B cell (primary cell): ENCODE measurements at regions not wholly inside any gene's neighbourhood (a gene's known extent, or its start where the extent isn't known, plus 50 kb on each side); places are given as distances from the start of the nearest gene placed in this dataset.

Experiments used
- ATAC-seq: fragments of 200-7000 bp; cut with Tn5 transposase; one replicate; pipeline ENCODE4 v1.10.0; 2021; ENCODE audit warnings: low read depth, mild to moderate bottlenecking, moderate number of reproducible peaks, moderate library complexity
- CTCF ChIA-PET: fragments of 350-600 bp; sonication (Branson Sonifier 250); formaldehyde crosslinking; loops from one replicate; lab custom pipeline; 2021; ENCODE audit warnings: antibody characterized with exemption, inconsistent platforms; lab: Charles Lee
- POLR2A ChIA-PET: fragments of 350-600 bp; sonication (Branson Sonifier 250); formaldehyde crosslinking; loops from one replicate; lab custom pipeline; 2021; ENCODE audit warnings: antibody characterized with exemption; lab: Charles Lee
- DNase-seq: peaks from one replicate; pipeline ENCODE4 v3.0.0; 2013
- H2AFZ ChIP-seq: 2 replicates; pipeline ENCODE4 v1.6.1; 2012; ENCODE audit warnings: mild to moderate bottlenecking, low read depth, low read length; ENCODE audit not compliant: insufficient read depth, poor library complexity, severe bottlenecking
- H3K27ac ChIP-seq, 2 donors: 1 replicate in 1 of 2; 2 replicates in 1 of 2; pipeline ENCODE4 v1.5.1; 2012 to 2013; ENCODE audit warnings: low read length in 2 of 2, mild to moderate bottlenecking in 2 of 2, moderate library complexity in 1 of 2
- H3K27me3 ChIP-seq, 4 experiments: fragments of 200-600 bp in 1 of 4; sonication (generic) in 1 of 4; replicated peaks in 1 of 4; 1 replicate in 2 of 4; 2 replicates in 2 of 4; pipeline versions ENCODE4 v1.6.1 to v1.7.0; 2013 to 2016; ENCODE audit warnings: low read length in 3 of 4, mild to moderate bottlenecking in 2 of 4, mixed read lengths in 1 of 4, moderate library complexity in 1 of 4; ENCODE audit not compliant: insufficient read depth in 4 of 4, control insufficient read depth in 3 of 4; ENCODE audit errors: control extremely low read depth in 1 of 4
- H3K36me3 ChIP-seq, 2 experiments: replicated peaks in 1 of 2; 1 replicate in 1 of 2; 2 replicates in 1 of 2; pipeline versions ENCODE4 v1.6.1 to v1.7.1; 2013; ENCODE audit warnings: low read length in 1 of 2; ENCODE audit not compliant: insufficient read depth in 2 of 2, control insufficient read depth in 1 of 2; ENCODE audit errors: control extremely low read depth in 1 of 2, extremely low read depth in 1 of 2
- H3K4me1 ChIP-seq, 2 donors: fragments of 200-600 bp in 1 of 2; sonication (generic) in 1 of 2; 1 replicate in 1 of 2; 2 replicates in 1 of 2; pipeline versions ENCODE4 v1.5.1 to v1.6.1; 2013 to 2017; ENCODE audit warnings: low read length in 2 of 2; ENCODE audit not compliant: control insufficient read depth in 2 of 2, insufficient read depth in 2 of 2
- H3K4me2 ChIP-seq: replicated peaks from 2 replicates; pipeline ENCODE3; 2012; ENCODE audit warnings: mild to moderate bottlenecking, low read depth, low read length; ENCODE audit not compliant: poor library complexity, severe bottlenecking
- H3K4me3 ChIP-seq, 5 experiments: fragments of 200-600 bp in 1 of 5; sonication (generic) in 1 of 5; 1 replicate in 3 of 5; 2 replicates in 2 of 5; pipeline versions ENCODE4 v1.5.1 to v1.7.0; 2011 to 2016; ENCODE audit warnings: low read length in 4 of 5, mild to moderate bottlenecking in 4 of 5, low read depth in 2 of 5, control low read depth in 1 of 5, moderate library complexity in 1 of 5; ENCODE audit not compliant: insufficient read depth in 1 of 5; ENCODE audit errors: control extremely low read depth in 1 of 5, extremely low read depth in 1 of 5
- H3K79me2 ChIP-seq: fragments of 200-600 bp; sonication (generic); one replicate; pipeline ENCODE4 v1.6.0; 2016; ENCODE audit warnings: low read length; ENCODE audit not compliant: control insufficient read depth, insufficient read depth
- H3K9ac ChIP-seq: fragments of 200-600 bp; sonication (generic); 2 replicates; pipeline ENCODE4 v1.6.1; 2017; ENCODE audit warnings: mild to moderate bottlenecking, low read length, moderate library complexity
- H3K9me3 ChIP-seq, 3 donors: one replicate each; pipeline versions ENCODE4 v1.6.1 to v1.7.1; 2013; ENCODE audit warnings: low read length in 2 of 3; ENCODE audit not compliant: control insufficient read depth in 2 of 3, insufficient read depth in 1 of 3; ENCODE audit errors: control extremely low read depth in 1 of 3
- H4K20me1 ChIP-seq: 2 replicates; pipeline ENCODE4 v1.6.0; 2012; ENCODE audit warnings: mild to moderate bottlenecking, low read length; ENCODE audit not compliant: insufficient read depth, control insufficient read depth, poor library complexity, severe bottlenecking
- H3K27ac Mint-ChIP-seq: one replicate; pipeline ENCODE4 v1.8.0; 2021; ENCODE audit warnings: mixed read lengths
- H3K27me3 Mint-ChIP-seq: one replicate; pipeline ENCODE4 v1.8.0; 2021; ENCODE audit warnings: mixed read lengths
- H3K4me1 Mint-ChIP-seq: one replicate; pipeline ENCODE4 v1.8.0; 2021; ENCODE audit warnings: mixed read lengths
- H3K4me3 Mint-ChIP-seq: one replicate; pipeline ENCODE4 v1.8.0; 2021; ENCODE audit warnings: mixed read lengths
- H3K9me3 Mint-ChIP-seq: one replicate; pipeline ENCODE4 v1.8.0; 2022; ENCODE audit warnings: mixed read lengths; ENCODE audit not compliant: insufficient read depth
- CTCF ChIP-seq: fragments of 200-600 bp; IDR thresholded peaks from one replicate; pipeline ENCODE4 v1.8.0; 2022; ENCODE audit warnings: antibody characterized with exemption, mild to moderate bottlenecking
- EZH2 ChIP-seq: IDR thresholded peaks from 2 replicates; pipeline ENCODE4 v1.6.1; 2012; ENCODE audit warnings: borderline replicate concordance, low read depth, mild to moderate bottlenecking, moderate library complexity, low read length; ENCODE audit not compliant: insufficient read depth, poor library complexity, severe bottlenecking
- WGBS: methylation state at CpG from one replicate; pipeline ENCODE4 v1.1.5; 2013; ENCODE audit warnings: missing lambda C conversion rate; ENCODE audit not compliant: insufficient coverage; 5-methylcytosine and 5-hydroxymethylcytosine counted together
- intact Hi-C: fragments of 100-400 bp; cut with micrococcal nuclease; formaldehyde crosslinking; loops from one replicate; pipeline ENCODE4 v1.10.0; 2022

DNA sequence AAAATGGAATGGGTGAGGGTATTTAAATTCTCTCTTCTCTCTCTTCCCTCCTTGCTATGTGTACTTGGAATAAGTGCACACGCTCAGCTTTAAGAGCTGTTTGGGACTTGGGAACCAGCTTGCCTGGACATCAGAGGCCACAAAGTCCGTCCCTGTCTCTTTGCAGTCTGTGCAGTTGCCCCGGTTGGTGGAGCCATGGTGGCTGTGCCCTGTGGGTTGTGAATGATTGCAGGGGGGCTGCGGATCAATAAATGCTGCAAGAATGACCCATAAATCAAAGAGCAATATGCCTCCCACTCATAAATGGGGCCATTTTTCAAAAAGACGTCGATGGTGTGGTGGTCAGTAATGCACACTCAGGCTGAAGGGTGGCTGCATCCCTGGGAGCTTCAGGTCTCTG is 135.1 kb upstream of the CST7 start:
- H3K4me1 ChIP-seq: no peaks in the 10 kb centered on the region
- Mint-ChIP-seq H3K4me1 (peaks cover 5% of the 10 kb centered on the region), H3K27me3 (peaks cover 10% of the 10 kb centered on the region), H3K4me3 (no peak overlapping the region), H3K9me3 (no peaks in the 10 kb centered on the region), H3K27ac (no peak overlapping the region)
- H2AFZ ChIP-seq: no peak overlapping the region
- H3K4me2 ChIP-seq: no peak overlapping the region
- no peak overlapping the region for H3K4me3 ChIP-seq
- TF ChIP-seq CTCF (no peak), EZH2 (no peak)
- POLR2A ChIA-PET: no interaction called here
- no peaks in the 10 kb centered on the region for H3K79me2 ChIP-seq
- no peaks in the 10 kb centered on the region for H3K36me3 ChIP-seq
- DNase-seq (no peak), ATAC-seq (no peak)
- no peak overlapping the region for H3K9ac ChIP-seq
- peaks cover 0 to 9% (median 0%) of the 10 kb centered on the region in 3 donors for H3K9me3 ChIP-seq
- no peaks in the 10 kb centered on the region for H3K27me3 ChIP-seq
- intact Hi-C loops: no loop called here
- H3K27ac ChIP-seq: no peak overlapping the region
- no peaks in the 10 kb centered on the region for H4K20me1 ChIP-seq
- CTCF ChIA-PET: no interaction called here
- 89% methylated on average over 2 of the region's 6 CpGs for WGBS

DNA sequence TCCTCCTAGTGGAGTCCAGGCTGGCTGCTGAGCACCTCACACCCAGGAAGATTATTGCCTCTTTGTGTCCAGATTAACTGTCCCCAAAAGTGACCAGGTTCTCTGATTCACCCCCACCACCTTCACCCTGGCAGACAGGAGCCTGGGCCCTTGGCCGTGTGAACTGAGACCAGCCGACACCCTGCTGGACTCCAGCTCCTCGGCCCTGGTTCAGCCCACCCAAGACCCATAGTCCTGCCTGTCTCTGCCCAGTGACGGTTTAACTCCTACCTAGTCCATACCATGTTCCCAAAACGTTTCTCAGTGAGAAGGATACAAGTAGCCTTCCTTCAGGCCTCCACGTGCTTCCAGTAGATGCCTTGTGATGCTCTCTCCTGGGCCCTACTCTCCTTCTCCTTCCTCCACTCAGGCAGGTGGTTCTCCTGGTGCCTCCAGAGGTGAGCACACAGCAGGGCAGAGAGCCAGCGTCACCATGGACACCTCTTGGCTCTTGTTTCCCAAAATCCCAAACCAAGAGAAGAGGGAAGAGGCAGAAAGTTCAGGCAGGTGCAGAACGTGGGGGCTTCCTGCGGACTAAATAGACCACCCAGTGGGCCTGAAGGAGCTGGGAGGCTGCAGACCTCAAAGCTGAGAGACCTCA is 134.4 kb upstream of the CST7 start:
- no peaks in the 10 kb centered on the region for H3K27me3 ChIP-seq
- H3K9me3 ChIP-seq: peaks cover 0 to 9% (median 0%) of the 10 kb centered on the region in 3 donors
- DNase-seq (no peak), ATAC-seq (no peak)
- no peaks in the 10 kb centered on the region for H3K79me2 ChIP-seq
- Mint-ChIP-seq H3K4me3 (no peak overlapping the region), H3K27ac (no peak overlapping the region), H3K27me3 (peaks cover 10% of the 10 kb centered on the region), H3K4me1 (peaks cover 5% of the 10 kb centered on the region), H3K9me3 (no peaks in the 10 kb centered on the region)
- intact Hi-C loops: no loop called here
- H3K4me1 ChIP-seq: no peaks in the 10 kb centered on the region
- H3K9ac ChIP-seq: no peak overlapping the region
- ChIA-PET CTCF (no interaction called here), POLR2A (no interaction called here)
- no peak overlapping the region for H3K4me2 ChIP-seq
- H4K20me1 ChIP-seq: no peaks in the 10 kb centered on the region
- H3K36me3 ChIP-seq: no peaks in the 10 kb centered on the region
- 93% methylated on average over 8 of the region's 9 CpGs for WGBS
- H2AFZ ChIP-seq: no peak overlapping the region
- no peak overlapping the region for H3K4me3 ChIP-seq
- H3K27ac ChIP-seq: no peak overlapping the region
- TF ChIP-seq CTCF: no peak
- no peak for TF ChIP-seq EZH2
